ENCODE measurements at regions not wholly inside any gene's neighbourhood (a gene's known extent, or its start where the extent isn't known, plus 50 kb on each side); places are given as distances from the start of the nearest gene placed in this dataset.

GRCh38 chr14:97824218-97824617, 1027.0 kb downstream of the VRK1 start:
- TF ChIP-seq POLR2AphosphoS5 (IDR thresholded peaks at IDR 0.05) = no peak
- TF ChIP-seq CTCF (IDR thresholded peaks at IDR 0.05) = no peak
- TF ChIP-seq POLR2A (IDR thresholded peaks at IDR 0.05) = no peak

Data from breast epithelium (tissue), 3 donors.